K562 (cell line): ENCODE measurements at regions not wholly inside any gene's neighbourhood (a gene's known extent, or its start where the extent isn't known, plus 50 kb on each side); places are given as distances from the start of the nearest gene placed in this dataset.

Experiments
- ATAC-seq: fragments of 200-7000 bp; cut with Tn5 transposase; 3 replicates; pipeline ENCODE4 v1.9.1; 2020; ENCODE audit warnings: moderate library complexity
- BruUV-seq: library from RNA; stranded (reverse); fragments of 400-500 nt; replicated peaks from 2 replicates; lab custom pipeline; 2021; lab: Mats Ljungman, UMichigan
- CTCF ChIA-PET: fragments of 300-600 bp; formaldehyde crosslinking; extraction: SDS; loops from one replicate; lab custom pipeline; 2021; ENCODE audit warnings: low intra/inter-chr PET ratio; lab: Yijun Ruan, JAX
- POLR2A ChIA-PET: fragments of 300-600, 350-650 bp; sonication (Branson Sonifier 250); formaldehyde crosslinking; extraction: SDS; loops from one replicate; lab custom pipeline; 2021; ENCODE audit warnings: antibody characterized with exemption, inconsistent platforms; lab: Yijun Ruan, JAX
- DNase-seq, 4 experiments: peaks; one replicate each; pipeline versions ENCODE4 v3.0.0 to v3.0.0-alpha.2; 2011 to 2018; ENCODE audit warnings: low spot score in 3 of 4, mixed read lengths in 3 of 4; ENCODE audit errors: extremely low read depth in 1 of 4
- FAIRE-seq: peaks from 2 replicates; lab custom pipeline; 2011; peaks lifted over from hg19 to GRCh38; lab: Jason Lieb, UNC
- H2AFZ ChIP-seq: 2 replicates; pipeline ENCODE4 v1.6.0; 2011; ENCODE audit warnings: low read depth, low read length, control low read depth, inconsistent platforms
- H3K27ac ChIP-seq: fragments of 200-600 bp; 3 replicates; pipeline ENCODE4 v1.8.0; 2011; ENCODE audit warnings: low read depth, mild to moderate bottlenecking, control low read depth, inconsistent platforms, low read length, moderate library complexity, mixed read lengths; ENCODE audit errors: extremely low read depth
- H3K27me3 ChIP-seq, 2 experiments: fragments of 300-600 bp in 1 of 2; 2 replicates in 1 of 2; 3 replicates in 1 of 2; pipeline versions ENCODE4 v1.6.0 to v1.8.0; 2011; ENCODE audit warnings: inconsistent platforms in 2 of 2, low read length in 2 of 2, mild to moderate bottlenecking in 1 of 2, mixed read lengths in 1 of 2, moderate library complexity in 1 of 2; ENCODE audit not compliant: control insufficient read depth in 2 of 2, insufficient read depth in 2 of 2
- H3K36me3 ChIP-seq: fragments of 300-600 bp; 3 replicates; pipeline ENCODE4 v1.8.0; 2011; ENCODE audit warnings: mild to moderate bottlenecking, low read length, inconsistent platforms; ENCODE audit not compliant: control insufficient read depth, insufficient read depth
- H3K4me1 ChIP-seq, 2 experiments: fragments of 200-600 bp in 1 of 2; replicated peaks in 1 of 2; 2 replicates in 1 of 2; 3 replicates in 1 of 2; pipeline versions ENCODE4 v1.5.1 to v1.8.0; 2011; ENCODE audit warnings: inconsistent platforms in 2 of 2, low read length in 2 of 2, mild to moderate bottlenecking in 1 of 2, mixed read lengths in 1 of 2, moderate library complexity in 1 of 2; ENCODE audit not compliant: control insufficient read depth in 2 of 2, insufficient read depth in 2 of 2
- H3K4me2 ChIP-seq: 2 replicates; pipeline ENCODE4 v1.6.1; 2011; ENCODE audit warnings: low read length, control low read depth, inconsistent platforms, mixed read lengths; ENCODE audit not compliant: insufficient read depth
- H3K4me3 ChIP-seq: fragments of 200-600 bp; sonication (generic), shearing (Covaris generic); 2 replicates; pipeline ENCODE4 v1.5.1; 2016; ENCODE audit warnings: control low read depth, inconsistent platforms
- H3K79me2 ChIP-seq: fragments of 200-600 bp; 3 replicates; pipeline ENCODE4 v1.8.0; 2011; ENCODE audit warnings: low read length, inconsistent platforms; ENCODE audit not compliant: control insufficient read depth, insufficient read depth
- H3K9ac ChIP-seq, 2 experiments: 2 replicates each; pipeline versions ENCODE4 v1.6.0 to v1.6.1; 2011; ENCODE audit warnings: low read depth in 2 of 2, low read length in 2 of 2, control low read depth in 1 of 2, inconsistent platforms in 1 of 2, mild to moderate bottlenecking in 1 of 2, mixed read lengths in 1 of 2; ENCODE audit not compliant: insufficient read depth in 1 of 2
- H3K9me1 ChIP-seq: one replicate; pipeline ENCODE4 v1.6.0; 2011; ENCODE audit warnings: inconsistent platforms, mild to moderate bottlenecking, low read length, moderate library complexity; ENCODE audit not compliant: control insufficient read depth, insufficient read depth
- H3K9me3 ChIP-seq: replicated peaks from 2 replicates; pipeline ENCODE4 v1.5.1; 2011; ENCODE audit warnings: low read depth, low read length, inconsistent platforms; ENCODE audit not compliant: control insufficient read depth, insufficient read depth
- H4K20me1 ChIP-seq: replicated peaks from 2 replicates; pipeline ENCODE4 v1.6.1; 2011; ENCODE audit warnings: low read length, inconsistent platforms, mixed read lengths; ENCODE audit not compliant: control insufficient read depth, insufficient read depth
- BRCA1 ChIP-seq, 2 experiments: fragments of 450-650 bp in 1 of 2; sonication (generic) in 1 of 2; formaldehyde crosslinking in 1 of 2; IDR thresholded peaks; 2 replicates each; pipeline versions ENCODE4 v1.5.0 to v1.6.1; 2017 to 2020; ENCODE audit warnings: mild to moderate bottlenecking in 1 of 2, missing genetic modification reagents in 1 of 2
- MXD1 ChIP-seq: fragments of 250-450 bp; sonication (Bioruptor Pico); IDR thresholded peaks from 2 replicates; pipeline ENCODE4 v1.8.0; 2021; ENCODE audit warnings: borderline replicate concordance, mild to moderate bottlenecking, moderate library complexity; ENCODE audit not compliant: poor library complexity, severe bottlenecking
- ZFP1 ChIP-seq: fragments of 450-650 bp; formaldehyde crosslinking; IDR thresholded peaks from 2 replicates; pipeline ENCODE4 v1.4.0; 2020; ENCODE audit warnings: mild to moderate bottlenecking, mixed read lengths
- ZNF354B ChIP-seq: fragments of 250-450 bp; sonication (Bioruptor Pico); IDR thresholded peaks from 2 replicates; pipeline ENCODE4 v1.4.0; 2020
- ZNF444 ChIP-seq: fragments of 250-450 bp; sonication (Bioruptor Pico); IDR thresholded peaks from 2 replicates; pipeline ENCODE4 v1.4.0; 2020; ENCODE audit warnings: mild to moderate bottlenecking, moderate library complexity
- ZNF696 ChIP-seq: fragments of 250-450 bp; sonication (Bioruptor Pico); conservative IDR thresholded peaks from 2 replicates; pipeline ENCODE4 v1.4.0; 2020; ENCODE audit warnings: mild to moderate bottlenecking, moderate library complexity
- WGBS: fragments of 100-300 bp; shearing (Covaris generic); methylation state at CpG from one replicate; pipeline ENCODE4 v1.1.6; 2016; ENCODE audit warnings: low coverage, mixed read lengths; ENCODE audit not compliant: insufficient coverage; ENCODE audit errors: missing lambda C conversion rate; 5-methylcytosine and 5-hydroxymethylcytosine counted together
- in situ Hi-C: fragments of 300-500 bp; cut with MboI; formaldehyde crosslinking; loops from 4 replicates; pipeline ENCODE4 v1.15.0; 2018; ENCODE audit warnings: inconsistent platforms, mixed read lengths
- intact Hi-C: fragments of 100-400 bp; cut with micrococcal nuclease; formaldehyde crosslinking; loops from 2 replicates; pipeline ENCODE4 v1.14.2; 2022
- TF ChIP-seq, protein P1 (sequence below): fragments of 450-650 bp; formaldehyde crosslinking; conservative IDR thresholded peaks from 2 replicates; pipeline ENCODE4 v1.4.0; 2022; ENCODE audit warnings: mild to moderate bottlenecking, missing genetic modification characterization
- TF ChIP-seq, protein P2 (sequence below): sonication (generic); formaldehyde crosslinking; IDR thresholded peaks from 2 replicates; pipeline ENCODE4 v1.8.0; 2022; ENCODE audit warnings: mild to moderate bottlenecking, missing genetic modification reagents

- in situ Hi-C loops: no loop called here
- no peak for FAIRE-seq
- POLR2A ChIA-PET: no interaction called here
Measured at GRCh38 chrX:28178206-28178605, 197.0 kb upstream of the DCAF8L1 start.

More at GRCh38 chrX:28178206-28178605, 197.0 kb upstream of the DCAF8L1 start:
- DNase-seq (no peak), ATAC-seq (no peak)
- Histone ChIP-seq H3K27me3 (no peaks in the 10 kb centered on the region), H3K9me1 (no peaks in the 10 kb centered on the region), H3K36me3 (no peaks in the 10 kb centered on the region), H3K4me1 (no peaks in the 10 kb centered on the region), H3K9ac (no peak overlapping the region), H3K27ac (no peak overlapping the region), H3K79me2 (no peaks in the 10 kb centered on the region), H4K20me1 (no peaks in the 10 kb centered on the region), H3K9me3 (no peaks in the 10 kb centered on the region), H3K4me2 (no peak overlapping the region), H2AFZ (no peak overlapping the region), H3K4me3 (no peak overlapping the region)
- intact Hi-C loops: no loop called here
- CTCF ChIA-PET: no interaction called here
- 0% methylated on average over 1 of the region's 1 CpG for WGBS
- BruUV-seq: no TSS peak
- TF ChIP-seq ZFP1 (no peak), ZNF696 (CRISPR knock-in tag) (no peak), BRCA1 (IDR thresholded peaks at IDR 0.05) (no peak), BRCA1 (CRISPR knock-in tag; IDR thresholded peaks at IDR 0.05) (no peak), ZNF444 (CRISPR knock-in tag) (no peak), MXD1 (CRISPR knock-in tag) (no peak), ZNF354B (CRISPR knock-in tag) (no peak)
- TF ChIP-seq, protein P1, sequence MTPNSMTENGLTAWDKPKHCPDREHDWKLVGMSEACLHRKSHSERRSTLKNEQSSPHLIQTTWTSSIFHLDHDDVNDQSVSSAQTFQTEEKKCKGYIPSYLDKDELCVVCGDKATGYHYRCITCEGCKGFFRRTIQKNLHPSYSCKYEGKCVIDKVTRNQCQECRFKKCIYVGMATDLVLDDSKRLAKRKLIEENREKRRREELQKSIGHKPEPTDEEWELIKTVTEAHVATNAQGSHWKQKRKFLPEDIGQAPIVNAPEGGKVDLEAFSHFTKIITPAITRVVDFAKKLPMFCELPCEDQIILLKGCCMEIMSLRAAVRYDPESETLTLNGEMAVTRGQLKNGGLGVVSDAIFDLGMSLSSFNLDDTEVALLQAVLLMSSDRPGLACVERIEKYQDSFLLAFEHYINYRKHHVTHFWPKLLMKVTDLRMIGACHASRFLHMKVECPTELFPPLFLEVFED (CRISPR knock-in tag): no peak
- TF ChIP-seq, protein P2, sequence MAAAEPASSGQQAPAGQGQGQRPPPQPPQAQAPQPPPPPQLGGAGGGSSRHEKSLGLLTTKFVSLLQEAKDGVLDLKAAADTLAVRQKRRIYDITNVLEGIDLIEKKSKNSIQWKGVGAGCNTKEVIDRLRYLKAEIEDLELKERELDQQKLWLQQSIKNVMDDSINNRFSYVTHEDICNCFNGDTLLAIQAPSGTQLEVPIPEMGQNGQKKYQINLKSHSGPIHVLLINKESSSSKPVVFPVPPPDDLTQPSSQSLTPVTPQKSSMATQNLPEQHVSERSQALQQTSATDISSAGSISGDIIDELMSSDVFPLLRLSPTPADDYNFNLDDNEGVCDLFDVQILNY (CRISPR knock-in tag): no peak
